IMR-90 (cell line): ENCODE measurements at regions not wholly inside any gene's neighbourhood (a gene's known extent, or its start where the extent isn't known, plus 50 kb on each side); places are given as distances from the start of the nearest gene placed in this dataset.

Experiments used
- ATAC-seq: fragments of 200-7000 bp; cut with Tn5 transposase; 2 replicates; pipeline ENCODE4 v1.9.1; 2020; ENCODE audit warnings: low read depth, mild to moderate bottlenecking, moderate library complexity
- BruUV-seq: library from RNA; stranded (reverse); fragments of 400-500 nt; replicated peaks from 2 replicates; lab custom pipeline; 2021; lab: Mats Ljungman, UMichigan
- CTCF ChIA-PET: fragments of 300-600 bp; formaldehyde crosslinking; extraction: SDS; loops from one replicate; lab custom pipeline; 2021; ENCODE audit warnings: antibody characterized with exemption; lab: Yijun Ruan, JAX
- POLR2A ChIA-PET: fragments of 300-600 bp; sonication (Branson Sonifier 250); formaldehyde crosslinking; loops from one replicate; lab custom pipeline; 2022; ENCODE audit warnings: antibody characterized with exemption; ENCODE audit not compliant: unreplicated experiment; lab: Charles Lee
- DNase-seq: peaks from one replicate; pipeline ENCODE4 v3.0.0; 2013
- H2AFZ ChIP-seq: replicated peaks from 2 replicates; pipeline ENCODE3; 2013; ENCODE audit warnings: low read length, mild to moderate bottlenecking; ENCODE audit not compliant: poor library complexity
- H2AK5ac ChIP-seq: 2 replicates; pipeline ENCODE4 v1.6.1; 2013; ENCODE audit warnings: low read depth, low read length, inconsistent platforms
- H2AK9ac ChIP-seq: replicated peaks from 2 replicates; pipeline ENCODE3; 2013; ENCODE audit warnings: mild to moderate bottlenecking, low read depth, low read length, moderate library complexity; ENCODE audit not compliant: poor library complexity
- H2BK120ac ChIP-seq: 2 replicates; pipeline ENCODE4 v1.6.1; 2013; ENCODE audit warnings: low read depth, low read length, inconsistent platforms
- H2BK15ac ChIP-seq: 3 replicates; pipeline ENCODE4 v1.6.1; 2013; ENCODE audit warnings: low read depth, low read length, inconsistent platforms
- H2BK20ac ChIP-seq: 2 replicates; pipeline ENCODE4 v1.6.1; 2013; ENCODE audit warnings: low read depth, mild to moderate bottlenecking, inconsistent platforms, low read length, moderate library complexity
- H2BK5ac ChIP-seq: 2 replicates; pipeline ENCODE4 v1.6.1; 2013; ENCODE audit warnings: mild to moderate bottlenecking, low read depth, low read length, inconsistent platforms; ENCODE audit not compliant: poor library complexity, severe bottlenecking
- H3K14ac ChIP-seq: replicated peaks from 2 replicates; pipeline ENCODE4 v1.6.1; 2013; ENCODE audit warnings: low read depth, low read length, inconsistent platforms
- H3K18ac ChIP-seq: 2 replicates; pipeline ENCODE4 v1.6.1; 2013; ENCODE audit warnings: low read depth, low read length, control low read depth
- H3K23ac ChIP-seq: 2 replicates; pipeline ENCODE4 v1.6.1; 2013; ENCODE audit warnings: low read depth, low read length, inconsistent platforms
- H3K27ac ChIP-seq: 2 replicates; pipeline ENCODE4 v1.5.1; 2013; ENCODE audit warnings: mild to moderate bottlenecking, control low read depth, low read length; ENCODE audit not compliant: insufficient read depth
- H3K27me3 ChIP-seq: 2 replicates; pipeline ENCODE4 v1.6.1; 2013; ENCODE audit warnings: low read length; ENCODE audit not compliant: control insufficient read depth, insufficient read depth
- H3K36me3 ChIP-seq: 2 replicates; pipeline ENCODE4 v1.6.1; 2013; ENCODE audit warnings: low read length, mixed read lengths; ENCODE audit not compliant: control insufficient read depth, insufficient read depth
- H3K4ac ChIP-seq: 2 replicates; pipeline ENCODE4 v1.6.1; 2013; ENCODE audit warnings: low read depth, low read length, inconsistent platforms
- H3K4me1 ChIP-seq: 2 replicates; pipeline ENCODE4 v1.6.1; 2013; ENCODE audit warnings: low read length, mixed read lengths; ENCODE audit not compliant: control insufficient read depth, insufficient read depth
- H3K4me2 ChIP-seq: 2 replicates; pipeline ENCODE4 v1.6.1; 2013; ENCODE audit warnings: low read depth, mild to moderate bottlenecking, control low read depth, low read length, moderate library complexity
- H3K4me3 ChIP-seq: 2 replicates; pipeline ENCODE4 v1.5.1; 2013; ENCODE audit warnings: low read depth, mild to moderate bottlenecking, control low read depth, low read length, moderate library complexity; ENCODE audit not compliant: insufficient read depth
- H3K56ac ChIP-seq: 2 replicates; pipeline ENCODE4 v1.6.1; 2013; ENCODE audit warnings: low read length, inconsistent platforms; ENCODE audit not compliant: insufficient read depth; ENCODE audit errors: extremely low read depth
- H3K79me1 ChIP-seq, 2 experiments: 2 replicates each; pipeline ENCODE4 v1.6.1; 2013; ENCODE audit warnings: low read length in 2 of 2, inconsistent platforms in 1 of 2, low read depth in 1 of 2
- H3K9ac ChIP-seq: 2 replicates; pipeline ENCODE4 v1.6.1; 2013; ENCODE audit warnings: low read depth, low read length, control low read depth
- H3K9me1 ChIP-seq: 2 replicates; pipeline ENCODE4 v1.6.1; 2013; ENCODE audit warnings: low read length, inconsistent platforms; ENCODE audit not compliant: insufficient read depth
- H3K9me3 ChIP-seq: 2 replicates; pipeline ENCODE4 v1.6.1; 2013; ENCODE audit warnings: low read length; ENCODE audit not compliant: control insufficient read depth, insufficient read depth
- H4K20me1 ChIP-seq: 2 replicates; pipeline ENCODE4 v1.6.1; 2013; ENCODE audit warnings: low read length, inconsistent platforms; ENCODE audit not compliant: insufficient read depth
- H4K5ac ChIP-seq: 2 replicates; pipeline ENCODE4 v1.6.1; 2013; ENCODE audit warnings: mild to moderate bottlenecking, low read depth, low read length, control low read depth
- H4K8ac ChIP-seq, 2 experiments: 2 replicates each; pipeline ENCODE4 v1.6.1; 2013; ENCODE audit warnings: low read depth in 2 of 2, low read length in 2 of 2, control low read depth in 1 of 2, inconsistent platforms in 1 of 2
- H4K91ac ChIP-seq: 2 replicates; pipeline ENCODE4 v1.6.1; 2013; ENCODE audit warnings: low read depth, low read length, inconsistent platforms; ENCODE audit not compliant: insufficient read depth
- BHLHE40 ChIP-seq: fragments of 150-350 bp; IDR thresholded peaks from 2 replicates; pipeline ENCODE4 v1.6.1; 2016; ENCODE audit warnings: mild to moderate bottlenecking, low read depth, low read length
- CEBPB ChIP-seq: IDR thresholded peaks from 2 replicates; pipeline ENCODE4 v1.6.1; 2012; ENCODE audit warnings: low read depth, low read length, improper control_type of control experiment
- CHD1 ChIP-seq: IDR thresholded peaks from 2 replicates; pipeline ENCODE4 v1.6.1; 2012; ENCODE audit warnings: low read depth, low read length, improper control_type of control experiment
- CTCF ChIP-seq: conservative IDR thresholded peaks from 2 replicates; pipeline ENCODE4 v1.5.1; 2012; ENCODE audit warnings: mild to moderate bottlenecking, low read depth, low read length, improper control_type of control experiment
- ELK1 ChIP-seq: fragments of 150-350 bp; IDR thresholded peaks from 2 replicates; pipeline ENCODE4 v1.6.1; 2016; ENCODE audit warnings: low read depth, mild to moderate bottlenecking, low read length, moderate library complexity, borderline replicate concordance
- FOS ChIP-seq: fragments of 150-350 bp; IDR thresholded peaks from 2 replicates; pipeline ENCODE4 v1.6.1; 2016; ENCODE audit warnings: low read depth, low read length
- MAFK ChIP-seq: IDR thresholded peaks from 2 replicates; pipeline ENCODE4 v1.6.1; 2012; ENCODE audit warnings: low read depth, low read length, improper control_type of control experiment
- NFE2L2 ChIP-seq: fragments of 150-350 bp; IDR thresholded peaks from 2 replicates; pipeline ENCODE4 v1.6.1; 2016; ENCODE audit warnings: low read depth, mild to moderate bottlenecking, low read length
- POLR2A ChIP-seq: IDR thresholded peaks from 2 replicates; pipeline ENCODE4 v1.6.1; 2012; ENCODE audit warnings: mild to moderate bottlenecking, low read depth, low read length
- RAD21 ChIP-seq: IDR thresholded peaks from 2 replicates; pipeline ENCODE4 v1.6.1; 2012; ENCODE audit warnings: low read length, improper control_type of control experiment
- RFX5 ChIP-seq: IDR thresholded peaks from 2 replicates; pipeline ENCODE4 v1.8.0; 2012; ENCODE audit warnings: low read depth, mild to moderate bottlenecking, low read length, moderate library complexity
- SMC3 ChIP-seq: fragments of 150-350 bp; IDR thresholded peaks from 2 replicates; pipeline ENCODE4 v1.6.1; 2016; ENCODE audit warnings: low read depth, mild to moderate bottlenecking, antibody characterized with exemption, low read length, moderate library complexity
- USF2 ChIP-seq: fragments of 150-350 bp; IDR thresholded peaks from 2 replicates; pipeline ENCODE4 v1.6.1; 2017; ENCODE audit warnings: mild to moderate bottlenecking, antibody characterized with exemption, low read length, low read depth
- WGBS, 2 experiments: methylation state at CpG; one replicate each; pipeline versions ENCODE4 v1.1.5 to v1.1.7; 2013; ENCODE audit warnings: missing lambda C conversion rate in 2 of 2; ENCODE audit not compliant: insufficient read length in 1 of 2; ENCODE audit errors: extremely low coverage in 2 of 2; 5-methylcytosine and 5-hydroxymethylcytosine counted together
- dilution Hi-C: fragments of 300-500 bp; cut with HindIII; formaldehyde crosslinking; loops from one replicate; pipeline ENCODE4 v1.14.3; 2018; ENCODE audit warnings: low sequenced_read_pairs; ENCODE audit not compliant: unreplicated experiment
- in situ Hi-C: fragments of 300-500 bp; cut with MboI; formaldehyde crosslinking; loops from 3 replicates; pipeline ENCODE4 v1.14.3; 2019; ENCODE audit warnings: low sequenced_read_pairs, inconsistent platforms, mixed read lengths
- intact Hi-C: fragments of 100-400 bp; cut with micrococcal nuclease; formaldehyde crosslinking; loops from 2 replicates; pipeline ENCODE4 v1.10.0; 2022

GRCh38 chr1:219465212-219466093 is 147.5 kb downstream of the ZC3H11B start (continued):
- no peak for TF ChIP-seq CEBPB

- no CpG with 5 or more reads among the region's 4 CpGs for WGBS, 2 experiments
- Histone ChIP-seq H3K36me3 (no peaks in the 10 kb centered on the region), H2BK5ac (no peak overlapping the region), H3K9ac (no peak overlapping the region), H2BK120ac (no peak overlapping the region), H3K4me3 (no peak overlapping the region), H3K79me1 (no peaks in the 10 kb centered on the region), H2BK15ac (no peak overlapping the region), H3K4me1 (no peaks in the 10 kb centered on the region), H3K9me3 (no peaks in the 10 kb centered on the region), H3K4ac (no peak overlapping the region), H3K27me3 (no peaks in the 10 kb centered on the region; the same call in 1 of the 2 replicates), H4K5ac (no peak overlapping the region), H3K56ac (no peak overlapping the region), H3K4me2 (no peak overlapping the region), H3K14ac (no peak overlapping the region), H3K27ac (no peak overlapping the region), H2AK5ac (no peak overlapping the region), H4K8ac (no peak overlapping the region), H2AFZ (no peak overlapping the region), H3K18ac (no peak overlapping the region), H2BK20ac (no peak overlapping the region), H4K91ac (no peak overlapping the region), H4K20me1 (no peaks in the 10 kb centered on the region), H3K9me1 (no peaks in the 10 kb centered on the region), H3K23ac (no peak overlapping the region), H2AK9ac (no peak overlapping the region)
- ATAC-seq (no peak), DNase-seq (no peak)
- dilution Hi-C loops (no loop called here), in situ Hi-C loops (no loop called here), intact Hi-C loops (no loop called here)
- BruUV-seq: no TSS peak
- POLR2A ChIA-PET: no interaction called here
- CTCF ChIA-PET: no interaction called here
- no peak for TF ChIP-seq FOS
- no peak for TF ChIP-seq RAD21
- no peak for TF ChIP-seq USF2
- no peak for TF ChIP-seq POLR2A
- no peak for TF ChIP-seq CTCF
- TF ChIP-seq ELK1: no peak
- TF ChIP-seq CHD1: no peak
- no peak for TF ChIP-seq MAFK
- no peak for TF ChIP-seq BHLHE40
- no peak for TF ChIP-seq NFE2L2
- no peak for TF ChIP-seq CEBPB
- TF ChIP-seq SMC3: no peak
- no peak for TF ChIP-seq RFX5
These were observed 149.3 kb downstream of the ZC3H11B start for GRCh38 chr1:219463636-219464035.
